GM18870 (cell line): ENCODE measurements at regions not wholly inside any gene's neighbourhood (a gene's known extent, or its start where the extent isn't known, plus 50 kb on each side); places are given as distances from the start of the nearest gene placed in this dataset.

Source experiments
- ATAC-seq: cut with Tn5 transposase; IDR thresholded peaks from one replicate; pipeline ENCODE4 v1.9.1; 2021; ENCODE audit warnings: moderate library complexity; ENCODE audit not compliant: unreplicated experiment

- no peak for ATAC-seq
These were observed 228.8 kb downstream of the CDH11 start for GRCh38 chr16:64892835-64893785.

GRCh38 chr16:64889446-64889845, 232.4 kb downstream of the CDH11 start:
- no peak for ATAC-seq

- ATAC-seq: no peak
These were observed 234.2 kb downstream of the CDH11 start for GRCh38 chr16:64887651-64888050.

GRCh38 chr16:64882078-64882784, 239.6 kb downstream of the CDH11 start:
- no peak for ATAC-seq

- ATAC-seq: no peak
These were observed 240.9 kb downstream of the CDH11 start for GRCh38 chr16:64880994-64881393.

GRCh38 chr16:64880006-64880405, 241.9 kb downstream of the CDH11 start:
- ATAC-seq: no peak

GRCh38 chr16:64878940-64879339, 242.9 kb downstream of the CDH11 start:
- ATAC-seq: no peak

GRCh38 chr16:64872101-64872500, 249.8 kb downstream of the CDH11 start:
- no peak for ATAC-seq

- no peak for ATAC-seq
These were observed 251.0 kb downstream of the CDH11 start for GRCh38 chr16:64870859-64871258.

- ATAC-seq: no peak
These were observed 252.1 kb downstream of the CDH11 start for GRCh38 chr16:64869781-64870180.

- ATAC-seq: no peak
These were observed 255.8 kb downstream of the CDH11 start for GRCh38 chr16:64866021-64866420.

- no peak for ATAC-seq
These were observed 256.7 kb downstream of the CDH11 start for GRCh38 chr16:64865069-64865696.

GRCh38 chr16:64864232-64864809, 257.5 kb downstream of the CDH11 start:
- no peak for ATAC-seq

- no peak for ATAC-seq
These were observed 263.8 kb downstream of the CDH11 start for GRCh38 chr16:64858076-64858475.

GRCh38 chr16:64857411-64857810, 264.5 kb downstream of the CDH11 start:
- ATAC-seq: no peak

GRCh38 chr16:64853551-64853950, 268.3 kb downstream of the CDH11 start:
- no peak for ATAC-seq

- no peak for ATAC-seq
These were observed 274.9 kb downstream of the CDH11 start for GRCh38 chr16:64846966-64847365.

- ATAC-seq: no peak
These were observed 276.8 kb downstream of the CDH11 start for GRCh38 chr16:64845071-64845470.

GRCh38 chr16:64841482-64841881, 280.4 kb downstream of the CDH11 start:
- no peak for ATAC-seq

GRCh38 chr16:64841071-64841470, 280.8 kb downstream of the CDH11 start:
- ATAC-seq: no peak

- no peak for ATAC-seq
These were observed 291.2 kb downstream of the CDH11 start for GRCh38 chr16:64830653-64831052.
